Hepatocyte (in vitro differentiated cells): ENCODE measurements at regions not wholly inside any gene's neighbourhood (a gene's known extent, or its start where the extent isn't known, plus 50 kb on each side); places are given as distances from the start of the nearest gene placed in this dataset.

Experiments
- DNase-seq: peaks from one replicate; pipeline ENCODE4 v3.0.0-alpha.2; 2016; ENCODE audit warnings: low spot score
- H2AFZ ChIP-seq: fragments of 200-600 bp; sonication (generic); 2 replicates; pipeline ENCODE4 v1.6.0; 2016; ENCODE audit warnings: antibody characterized with exemption, mild to moderate bottlenecking
- H3K27ac ChIP-seq: fragments of 200-600 bp; sonication (generic); 2 replicates; pipeline ENCODE4 v1.5.1; 2016; ENCODE audit warnings: mild to moderate bottlenecking
- H3K27me3 ChIP-seq: fragments of 200-600 bp; sonication (generic); 2 replicates; pipeline ENCODE4 v1.6.1; 2016
- H3K36me3 ChIP-seq: fragments of 200-600 bp; sonication (generic); replicated peaks from 2 replicates; pipeline ENCODE4 v1.5.1; 2016; ENCODE audit warnings: low read depth; ENCODE audit not compliant: insufficient read depth
- H3K4me1 ChIP-seq: fragments of 200-600 bp; sonication (generic); 2 replicates; pipeline ENCODE4 v1.5.1; 2016; ENCODE audit warnings: mild to moderate bottlenecking, moderate library complexity; ENCODE audit not compliant: insufficient read depth
- H3K4me2 ChIP-seq: fragments of 200-600 bp; sonication (generic); 2 replicates; pipeline ENCODE4 v1.6.0; 2016
- H3K4me3 ChIP-seq: fragments of 200-600 bp; sonication (generic); 2 replicates; pipeline ENCODE4 v1.5.1; 2016; ENCODE audit warnings: mild to moderate bottlenecking
- H3K79me2 ChIP-seq: fragments of 200-600 bp; sonication (generic); 2 replicates; pipeline ENCODE4 v1.6.0; 2017; ENCODE audit warnings: mild to moderate bottlenecking
- H3K9me2 ChIP-seq: fragments of 200-600 bp; sonication (generic); replicated peaks from 2 replicates; pipeline ENCODE4 v1.6.0; 2017; ENCODE audit warnings: mild to moderate bottlenecking; ENCODE audit not compliant: insufficient read depth
- H3K9me3 ChIP-seq: fragments of 200-600 bp; sonication (generic); 2 replicates; pipeline ENCODE4 v1.5.1; 2016; ENCODE audit warnings: low read depth, mild to moderate bottlenecking
- H4K20me1 ChIP-seq: fragments of 200-600 bp; sonication (generic); 2 replicates; pipeline ENCODE4 v1.6.0; 2016; ENCODE audit warnings: mild to moderate bottlenecking; ENCODE audit not compliant: insufficient read depth, poor library complexity, severe bottlenecking
- EZH2 ChIP-seq: fragments of 200-600 bp; sonication (generic); IDR thresholded peaks from 2 replicates; pipeline ENCODE4 v1.6.1; 2016; ENCODE audit warnings: antibody characterized with exemption, mild to moderate bottlenecking, borderline replicate concordance
- EZH2phosphoT487 ChIP-seq: fragments of 200-600 bp; sonication (generic); IDR thresholded peaks from one replicate; pipeline ENCODE4 v1.6.1; 2018; ENCODE audit warnings: antibody characterized with exemption, mild to moderate bottlenecking, low read depth, moderate library complexity; ENCODE audit not compliant: unreplicated experiment, severe bottlenecking
- WGBS: methylation state at CpG from one replicate; pipeline ENCODE4 v1.1.6; 2016; ENCODE audit warnings: low lambda C conversion rate; ENCODE audit errors: missing lambda C conversion rate; 5-methylcytosine and 5-hydroxymethylcytosine counted together
- TF ChIP-seq, protein P1 (sequence below): fragments of 200-600 bp; sonication (generic); IDR thresholded peaks from 2 replicates; pipeline ENCODE4 v1.5.1; 2016; ENCODE audit warnings: antibody characterized with exemption, mild to moderate bottlenecking; ENCODE audit not compliant: poor library complexity

- 88% methylated on average over 6 of the region's 6 CpGs for WGBS
- Histone ChIP-seq H3K36me3 (no peaks in the 10 kb centered on the region), H3K4me1 (peaks cover 9% of the 10 kb centered on the region), H3K9me2 (no peaks in the 10 kb centered on the region), H4K20me1 (no peaks in the 10 kb centered on the region), H2AFZ (no peak overlapping the region), H3K9me3 (no peaks in the 10 kb centered on the region), H3K27ac (no peak overlapping the region), H3K4me2 (no peak overlapping the region), H3K4me3 (no peak overlapping the region), H3K27me3 (no peaks in the 10 kb centered on the region), H3K79me2 (no peaks in the 10 kb centered on the region)
- TF ChIP-seq, protein P1, sequence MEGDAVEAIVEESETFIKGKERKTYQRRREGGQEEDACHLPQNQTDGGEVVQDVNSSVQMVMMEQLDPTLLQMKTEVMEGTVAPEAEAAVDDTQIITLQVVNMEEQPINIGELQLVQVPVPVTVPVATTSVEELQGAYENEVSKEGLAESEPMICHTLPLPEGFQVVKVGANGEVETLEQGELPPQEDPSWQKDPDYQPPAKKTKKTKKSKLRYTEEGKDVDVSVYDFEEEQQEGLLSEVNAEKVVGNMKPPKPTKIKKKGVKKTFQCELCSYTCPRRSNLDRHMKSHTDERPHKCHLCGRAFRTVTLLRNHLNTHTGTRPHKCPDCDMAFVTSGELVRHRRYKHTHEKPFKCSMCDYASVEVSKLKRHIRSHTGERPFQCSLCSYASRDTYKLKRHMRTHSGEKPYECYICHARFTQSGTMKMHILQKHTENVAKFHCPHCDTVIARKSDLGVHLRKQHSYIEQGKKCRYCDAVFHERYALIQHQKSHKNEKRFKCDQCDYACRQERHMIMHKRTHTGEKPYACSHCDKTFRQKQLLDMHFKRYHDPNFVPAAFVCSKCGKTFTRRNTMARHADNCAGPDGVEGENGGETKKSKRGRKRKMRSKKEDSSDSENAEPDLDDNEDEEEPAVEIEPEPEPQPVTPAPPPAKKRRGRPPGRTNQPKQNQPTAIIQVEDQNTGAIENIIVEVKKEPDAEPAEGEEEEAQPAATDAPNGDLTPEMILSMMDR = no peak
- TF ChIP-seq EZH2phosphoT487 (no peak), EZH2 (no peak)
- DNase-seq = no peak
Measured at GRCh38 chr14:51573607-51574006, 78.1 kb upstream of the FRMD6 start.

GRCh38 chr14:51574009-51574408 is 77.7 kb upstream of the FRMD6 start:
- Histone ChIP-seq H3K79me2 (no peaks in the 10 kb centered on the region), H3K4me2 (no peak overlapping the region), H3K27me3 (no peaks in the 10 kb centered on the region), H3K27ac (no peak overlapping the region), H2AFZ (no peak overlapping the region), H3K4me3 (no peak overlapping the region), H3K9me3 (no peaks in the 10 kb centered on the region), H3K4me1 (peaks cover 9% of the 10 kb centered on the region), H4K20me1 (no peaks in the 10 kb centered on the region), H3K9me2 (no peaks in the 10 kb centered on the region), H3K36me3 (no peaks in the 10 kb centered on the region)
- TF ChIP-seq EZH2phosphoT487 = no peak
- TF ChIP-seq, protein P1 = no peak
- no peak for TF ChIP-seq EZH2
- no peak for DNase-seq

DNA sequence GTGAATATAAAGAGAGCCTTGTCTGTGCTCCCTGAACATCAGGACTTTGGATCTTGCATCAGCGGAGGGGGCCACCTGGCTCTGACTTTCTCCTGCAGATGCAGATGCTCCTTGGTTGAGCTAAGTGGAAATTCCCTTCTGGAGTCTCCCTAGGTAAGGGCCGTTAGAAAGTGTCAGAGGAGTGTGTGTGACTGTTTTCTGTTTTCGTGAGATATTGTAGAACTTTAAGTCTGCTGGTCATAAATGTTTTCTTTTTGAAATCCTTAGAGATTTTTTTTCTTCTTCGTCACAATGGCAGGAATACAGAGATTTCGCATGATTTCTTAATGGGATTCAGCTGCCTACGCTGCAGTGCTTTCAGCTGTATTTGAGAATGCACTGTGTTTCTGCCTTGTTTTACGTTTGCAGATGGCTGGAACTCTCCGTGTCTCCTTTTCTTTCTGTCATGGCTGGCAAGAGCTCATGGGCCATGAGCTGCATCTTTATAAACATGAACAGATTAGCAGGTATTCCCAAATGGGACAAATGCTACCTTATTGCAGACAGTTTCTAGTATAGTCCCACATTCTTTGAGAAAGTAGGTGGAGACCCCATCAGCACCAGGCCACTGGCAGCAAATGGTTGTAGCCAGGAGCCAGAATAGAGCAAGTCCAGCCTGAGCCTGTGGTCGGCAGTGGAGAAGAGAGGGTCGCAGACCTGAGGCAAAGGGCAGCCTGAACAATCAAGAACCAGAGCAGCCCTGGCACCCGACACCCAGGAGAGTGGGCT is 76.2 kb upstream of the FRMD6 start:
- Histone ChIP-seq H3K27me3 (no peaks in the 10 kb centered on the region), H3K4me3 (no peak overlapping the region), H3K36me3 (no peaks in the 10 kb centered on the region), H3K4me1 (peaks cover 9% of the 10 kb centered on the region), H3K4me2 (no peak overlapping the region), H3K9me2 (no peaks in the 10 kb centered on the region), H2AFZ (no peak overlapping the region), H3K9me3 (no peaks in the 10 kb centered on the region), H3K27ac (peak overlapping the region; percentile 54), H3K79me2 (no peaks in the 10 kb centered on the region), H4K20me1 (no peaks in the 10 kb centered on the region)
- TF ChIP-seq EZH2 = no peak
- TF ChIP-seq, protein P1 = no peak
- TF ChIP-seq EZH2phosphoT487 = no peak
- 63% methylated on average over 11 of the region's 11 CpGs for WGBS
- DNase-seq = peak; percentile 68
